ENCODE measurements at regions not wholly inside any gene's neighbourhood (a gene's known extent, or its start where the extent isn't known, plus 50 kb on each side); places are given as distances from the start of the nearest gene placed in this dataset.
"Not testable (repeated sequence)": the region's sequence is repeated elsewhere in the genome, so short reads cannot be mapped to it uniquely, and the experiment has no call there.

DNA sequence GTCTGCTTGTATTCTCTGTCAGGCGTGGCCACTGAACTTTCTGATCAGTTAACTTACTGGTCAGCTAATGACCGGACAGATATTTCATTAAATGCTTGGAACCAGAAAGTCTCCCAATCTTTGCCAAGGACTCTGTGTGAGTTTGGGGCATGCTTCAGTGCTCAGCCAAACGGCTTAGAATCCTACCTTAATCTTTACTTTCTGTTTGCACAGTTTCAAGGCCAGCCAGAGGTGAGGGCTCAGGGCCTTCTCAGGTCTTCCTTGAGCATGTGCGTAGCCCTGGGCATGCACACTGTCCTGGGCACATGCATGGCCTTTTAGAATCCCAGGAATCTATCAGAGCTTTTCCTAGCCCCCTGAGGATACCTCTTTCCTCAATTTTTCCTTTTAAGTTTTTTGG is 230.1 kb downstream of the RAB11FIP4 start:
- H3K4me3 ChIP-seq (ENCODE audit: low read length) = no peak overlapping the region
- H3K36me3 ChIP-seq (ENCODE audit: control insufficient read depth, insufficient read depth, low read length) = no peaks in the 10 kb centered on the region
- H3K9ac ChIP-seq (ENCODE audit: low read length) = no peak overlapping the region
- no peaks in the 10 kb centered on the region for H3K27me3 ChIP-seq (ENCODE audit: control insufficient read depth, insufficient read depth, low read length)
- H3K4me1 ChIP-seq (ENCODE audit: control insufficient read depth, insufficient read depth, low read length) = no peaks in the 10 kb centered on the region
- no peak overlapping the region for H3K27ac ChIP-seq (ENCODE audit: low read depth, low read length)

DNA sequence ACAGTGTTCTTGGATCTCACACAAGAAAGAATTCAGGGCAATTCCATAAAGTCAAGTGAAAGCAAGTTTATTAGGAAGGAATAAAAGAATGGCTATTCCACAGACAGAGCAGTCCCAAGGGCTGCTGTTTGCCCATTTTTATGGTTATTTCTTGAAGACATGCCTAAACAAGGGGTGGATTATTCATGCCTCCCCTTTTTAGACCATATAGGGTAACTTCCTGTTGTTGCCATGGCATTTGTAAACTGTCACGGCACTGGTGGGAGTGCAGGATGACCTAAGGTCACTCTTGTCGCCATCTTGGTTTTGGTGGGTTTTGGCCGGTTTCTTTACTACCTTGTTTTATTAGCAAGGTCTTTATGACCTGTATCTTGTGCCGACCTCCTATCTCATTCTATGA is 219.6 kb downstream of the RAB11FIP4 start:
- not testable (repeated sequence) for H3K4me3 ChIP-seq (ENCODE audit: low read length)

DNA sequence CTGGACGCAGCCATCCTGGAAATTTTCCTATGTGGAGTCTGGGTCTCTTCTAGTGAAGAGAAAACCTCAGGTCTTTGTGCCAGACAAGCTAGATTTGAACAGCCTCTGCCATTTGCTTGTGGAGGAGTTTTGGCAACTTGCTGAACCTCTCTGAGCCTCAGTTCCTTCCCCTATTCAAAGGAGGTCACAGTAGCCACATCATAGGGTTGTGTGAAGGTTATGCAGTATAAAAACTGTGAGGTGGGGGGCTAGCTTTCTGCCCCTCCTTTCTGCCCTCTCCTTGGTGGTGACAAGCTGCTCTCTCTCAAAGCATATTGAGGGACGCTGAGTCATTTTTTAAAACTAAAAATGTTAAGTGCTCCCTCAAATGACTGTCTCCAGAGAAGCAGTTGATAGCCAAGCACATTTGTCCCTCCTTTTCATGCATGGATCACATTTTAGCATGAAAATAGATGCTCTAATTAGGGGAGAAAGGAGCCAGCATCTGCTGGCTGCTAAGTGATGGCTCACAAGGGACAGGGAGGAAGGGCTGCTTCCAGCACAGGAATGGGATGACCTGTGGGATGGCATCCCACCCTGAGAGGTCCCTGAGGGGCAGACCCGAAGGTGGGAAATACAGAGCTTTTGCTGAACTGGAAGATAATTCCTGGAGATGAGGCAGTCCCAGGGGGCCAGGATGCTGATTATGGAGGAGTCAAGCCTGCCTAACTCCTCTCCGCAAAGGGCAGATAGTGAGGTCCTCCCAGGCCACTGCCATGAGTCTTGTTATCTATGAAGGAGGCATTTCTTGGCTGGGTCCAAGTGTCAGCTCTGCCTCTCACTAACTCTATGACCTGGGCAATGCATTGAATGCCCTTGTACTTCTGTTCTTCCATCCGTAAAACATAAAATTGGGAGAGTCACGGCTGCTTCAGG is 218.8 kb downstream of the RAB11FIP4 start:
- Histone ChIP-seq H3K9ac (ENCODE audit: low read length) (no peak overlapping the region), H3K27ac (ENCODE audit: low read depth, low read length) (no peak overlapping the region), H3K36me3 (ENCODE audit: control insufficient read depth, insufficient read depth, low read length) (no peaks in the 10 kb centered on the region), H3K27me3 (ENCODE audit: control insufficient read depth, insufficient read depth, low read length) (no peaks in the 10 kb centered on the region), H3K4me3 (ENCODE audit: low read length) (no peak overlapping the region), H3K4me1 (ENCODE audit: control insufficient read depth, insufficient read depth, low read length) (no peaks in the 10 kb centered on the region)

More for the DNA sequence above, 219.6 kb downstream of the RAB11FIP4 start:
- not testable (repeated sequence) for H3K36me3 ChIP-seq (ENCODE audit: control insufficient read depth, insufficient read depth, low read length); H3K27me3 ChIP-seq (ENCODE audit: control insufficient read depth, insufficient read depth, low read length); H3K27ac ChIP-seq (ENCODE audit: low read depth, low read length); H3K4me1 ChIP-seq (ENCODE audit: control insufficient read depth, insufficient read depth, low read length); H3K9ac ChIP-seq (ENCODE audit: low read length)

DNA sequence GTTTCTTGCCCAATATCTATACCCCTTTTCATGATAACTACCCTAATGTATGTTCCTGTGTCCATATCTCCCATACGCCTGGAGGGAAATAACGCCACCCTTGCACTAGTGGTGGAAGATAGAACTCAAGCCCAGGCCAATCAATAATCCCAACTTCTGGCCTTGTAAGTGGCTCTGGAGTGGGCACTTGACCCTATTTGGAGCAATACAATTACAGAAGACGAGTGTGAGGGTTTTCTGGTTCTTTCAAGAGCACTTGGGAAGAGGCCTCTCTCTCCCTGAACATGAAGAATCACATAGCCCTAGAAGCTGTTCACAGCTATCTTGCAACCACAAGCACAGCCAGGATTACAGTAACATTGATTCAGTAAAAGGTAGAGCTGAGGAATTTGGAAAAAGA is 217.9 kb downstream of the RAB11FIP4 start:
- no peak overlapping the region for H3K27ac ChIP-seq (ENCODE audit: low read depth, low read length)
- no peaks in the 10 kb centered on the region for H3K4me1 ChIP-seq (ENCODE audit: control insufficient read depth, insufficient read depth, low read length)
- H3K9ac ChIP-seq (ENCODE audit: low read length) = no peak overlapping the region
- no peaks in the 10 kb centered on the region for H3K36me3 ChIP-seq (ENCODE audit: control insufficient read depth, insufficient read depth, low read length)
- no peaks in the 10 kb centered on the region for H3K27me3 ChIP-seq (ENCODE audit: control insufficient read depth, insufficient read depth, low read length)
- H3K4me3 ChIP-seq (ENCODE audit: low read length) = no peak overlapping the region

DNA sequence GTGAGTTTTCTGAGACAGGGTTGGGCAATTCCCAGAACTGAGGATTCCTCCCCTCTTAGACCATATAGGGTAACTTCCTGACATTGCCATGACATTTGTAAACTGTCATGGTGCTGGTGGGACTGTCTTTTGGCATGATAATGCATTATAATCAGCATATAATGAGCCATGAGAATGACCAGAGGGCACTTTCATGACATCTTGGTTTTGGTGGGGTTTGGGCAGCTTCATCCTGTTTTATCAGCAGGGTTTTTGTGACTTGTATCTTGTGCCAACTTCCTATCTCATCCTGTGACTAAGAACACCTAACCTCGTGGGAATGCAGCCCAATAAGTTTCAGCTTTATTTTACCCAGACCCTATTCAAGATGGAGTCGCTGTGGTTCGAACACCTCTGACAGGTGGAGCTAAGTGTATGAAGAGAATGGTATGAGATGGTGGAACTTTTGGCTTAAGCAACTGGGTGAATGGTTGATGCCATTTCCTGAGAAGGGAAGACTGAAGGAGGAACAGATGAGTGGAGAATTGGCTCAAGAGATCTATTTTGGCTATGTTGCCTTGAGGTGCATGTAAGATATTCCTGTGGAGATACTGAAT is 217.3 kb downstream of the RAB11FIP4 start:
- H3K4me3 ChIP-seq (ENCODE audit: low read length) = no peak overlapping the region
- H3K36me3 ChIP-seq (ENCODE audit: control insufficient read depth, insufficient read depth, low read length) = no peaks in the 10 kb centered on the region
- H3K27me3 ChIP-seq (ENCODE audit: control insufficient read depth, insufficient read depth, low read length) = no peaks in the 10 kb centered on the region
- H3K9ac ChIP-seq (ENCODE audit: low read length) = no peak overlapping the region
- no peaks in the 10 kb centered on the region for H3K4me1 ChIP-seq (ENCODE audit: control insufficient read depth, insufficient read depth, low read length)
- no peak overlapping the region for H3K27ac ChIP-seq (ENCODE audit: low read depth, low read length)

DNA sequence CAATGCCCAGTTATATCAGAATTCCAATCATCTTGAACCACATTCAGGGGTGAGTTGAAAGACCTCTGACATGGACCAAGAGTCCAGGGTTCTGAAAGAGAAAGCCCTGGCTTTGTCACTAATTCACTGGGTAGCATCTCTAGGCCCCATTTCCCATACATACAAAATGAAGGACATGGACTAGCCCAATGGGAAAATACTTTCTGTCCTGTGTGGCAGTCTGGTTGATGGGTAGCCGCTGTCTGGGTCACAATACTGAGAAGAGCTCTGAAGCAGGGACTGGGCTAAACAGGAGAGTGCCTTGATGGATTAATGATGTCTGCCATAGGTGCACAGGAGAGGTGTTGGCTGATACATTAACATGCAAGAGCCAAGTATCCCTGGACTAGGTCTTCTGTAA is 214.3 kb downstream of the RAB11FIP4 start:
- Histone ChIP-seq H3K4me3 (ENCODE audit: low read length) (no peak overlapping the region), H3K27me3 (ENCODE audit: control insufficient read depth, insufficient read depth, low read length) (no peaks in the 10 kb centered on the region)

DNA sequence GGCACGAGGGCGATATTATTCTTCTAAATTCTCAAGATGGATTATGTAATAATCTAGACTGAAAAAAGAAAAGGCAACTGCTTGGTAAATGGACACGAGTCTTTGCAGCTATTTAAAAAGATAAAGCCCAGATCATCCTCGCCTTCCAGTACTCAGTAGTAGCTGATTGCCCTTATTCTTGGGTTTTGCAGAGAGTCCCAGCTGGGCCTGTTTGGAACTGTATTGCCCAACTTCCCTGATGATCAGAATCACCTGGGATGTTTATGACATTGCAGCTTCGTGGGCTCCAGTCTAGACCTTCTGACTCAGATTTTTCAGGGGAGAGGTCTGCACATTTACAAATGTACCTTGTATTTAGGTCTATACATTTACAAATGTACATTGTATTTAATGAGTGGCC is 213.5 kb downstream of the RAB11FIP4 start:
- Histone ChIP-seq H3K36me3 (ENCODE audit: control insufficient read depth, insufficient read depth, low read length) (no peaks in the 10 kb centered on the region), H3K4me3 (ENCODE audit: low read length) (no peak overlapping the region), H3K4me1 (ENCODE audit: control insufficient read depth, insufficient read depth, low read length) (no peaks in the 10 kb centered on the region), H3K27me3 (ENCODE audit: control insufficient read depth, insufficient read depth, low read length) (no peaks in the 10 kb centered on the region), H3K27ac (ENCODE audit: low read depth, low read length) (no peak overlapping the region), H3K9ac (ENCODE audit: low read length) (no peak overlapping the region)

More for the DNA sequence above, 214.3 kb downstream of the RAB11FIP4 start:
- H3K36me3 ChIP-seq (ENCODE audit: control insufficient read depth, insufficient read depth, low read length) = no peaks in the 10 kb centered on the region
- H3K9ac ChIP-seq (ENCODE audit: low read length) = no peak overlapping the region
- H3K4me1 ChIP-seq (ENCODE audit: control insufficient read depth, insufficient read depth, low read length) = no peaks in the 10 kb centered on the region
- H3K27ac ChIP-seq (ENCODE audit: low read depth, low read length) = no peak overlapping the region

DNA sequence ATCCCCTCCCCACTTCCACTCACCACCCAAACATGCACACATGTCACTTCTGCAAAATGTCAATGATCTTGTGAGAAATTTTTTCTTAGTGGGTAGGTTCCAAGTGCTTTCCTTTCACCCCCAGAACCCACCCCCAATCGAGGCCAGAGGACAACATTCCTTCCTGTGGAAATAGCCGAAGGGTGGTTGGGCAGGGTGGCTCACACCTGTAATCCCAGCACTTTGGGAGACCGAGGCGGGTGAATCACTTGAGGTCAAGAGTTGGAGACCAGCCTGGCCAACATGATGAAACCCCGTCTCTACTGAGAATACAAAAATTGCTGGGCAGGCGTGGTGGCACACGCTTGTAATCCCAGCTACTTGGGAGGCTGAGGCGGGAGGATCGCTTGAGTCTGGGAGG is 208.7 kb downstream of the RAB11FIP4 start:
- H3K27ac ChIP-seq (ENCODE audit: low read depth, low read length); H3K4me3 ChIP-seq (ENCODE audit: low read length); H3K36me3 ChIP-seq (ENCODE audit: control insufficient read depth, insufficient read depth, low read length): not testable (repeated sequence)

DNA sequence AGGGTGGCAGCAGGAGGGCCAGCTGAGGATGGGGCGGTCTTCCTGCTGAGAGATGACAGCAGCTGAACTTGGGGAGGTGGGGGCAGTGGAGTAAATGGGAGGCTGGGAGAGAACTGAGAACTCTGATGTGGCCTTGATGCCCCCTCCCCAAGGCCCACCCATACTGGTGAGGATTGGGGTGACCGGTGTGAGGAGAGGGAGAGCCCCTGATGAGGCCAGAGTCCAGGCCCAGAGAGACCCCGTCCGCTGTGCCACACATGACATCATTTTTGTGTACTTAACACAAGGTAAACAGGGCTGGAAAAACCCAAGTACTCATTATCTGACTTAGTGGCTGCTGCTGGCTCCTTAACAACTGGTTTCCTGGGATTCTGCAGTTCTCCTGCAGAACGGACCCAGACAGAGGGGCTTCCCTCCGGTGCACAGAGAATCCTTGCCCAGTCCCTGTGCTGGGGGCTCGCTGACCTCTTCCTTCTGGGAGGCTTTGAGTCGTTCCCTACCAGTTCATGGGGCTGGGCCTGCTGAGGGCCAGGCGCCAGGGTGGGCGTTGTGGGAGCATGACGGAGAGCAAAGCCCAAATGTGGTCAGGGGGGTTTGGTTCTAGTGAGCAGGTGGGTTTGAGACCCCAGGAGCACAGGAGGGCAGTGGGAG is 207.6 kb downstream of the RAB11FIP4 start:
- Histone ChIP-seq H3K9ac (ENCODE audit: low read length) (no peak overlapping the region), H3K4me3 (ENCODE audit: low read length) (no peak overlapping the region), H3K27ac (ENCODE audit: low read depth, low read length) (no peak overlapping the region), H3K36me3 (ENCODE audit: control insufficient read depth, insufficient read depth, low read length) (no peaks in the 10 kb centered on the region), H3K27me3 (ENCODE audit: control insufficient read depth, insufficient read depth, low read length) (no peaks in the 10 kb centered on the region), H3K4me1 (ENCODE audit: control insufficient read depth, insufficient read depth, low read length) (peaks cover 10% of the 10 kb centered on the region)

More for the DNA sequence above, 208.7 kb downstream of the RAB11FIP4 start:
- not testable (repeated sequence) for H3K27me3 ChIP-seq (ENCODE audit: control insufficient read depth, insufficient read depth, low read length); H3K9ac ChIP-seq (ENCODE audit: low read length)
- peaks cover 10% of the 10 kb centered on the region for H3K4me1 ChIP-seq (ENCODE audit: control insufficient read depth, insufficient read depth, low read length)

DNA sequence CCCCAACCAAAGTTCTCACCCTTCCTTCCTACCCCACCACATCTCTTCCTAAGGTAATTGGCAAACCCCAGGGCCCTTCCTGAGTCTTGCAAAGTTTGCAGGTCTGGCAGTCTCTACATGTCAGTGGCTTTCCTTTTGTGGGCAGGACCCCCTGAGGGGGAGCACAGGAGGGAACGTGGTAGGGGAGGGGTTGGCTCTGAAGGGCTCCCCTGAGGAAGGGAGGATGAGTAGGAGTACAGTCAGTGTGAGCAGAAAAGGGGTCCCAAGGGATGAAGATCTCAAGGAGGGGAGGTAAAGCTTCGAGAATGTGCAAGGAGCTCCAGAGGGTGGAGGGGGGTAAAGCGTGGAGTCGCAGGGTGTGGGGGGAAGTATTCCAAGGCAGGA is 206.9 kb downstream of the RAB11FIP4 start:
- no peak overlapping the region for H3K9ac ChIP-seq (ENCODE audit: low read length)
- H3K4me1 ChIP-seq (ENCODE audit: control insufficient read depth, insufficient read depth, low read length) = peaks cover 10% of the 10 kb centered on the region

DNA sequence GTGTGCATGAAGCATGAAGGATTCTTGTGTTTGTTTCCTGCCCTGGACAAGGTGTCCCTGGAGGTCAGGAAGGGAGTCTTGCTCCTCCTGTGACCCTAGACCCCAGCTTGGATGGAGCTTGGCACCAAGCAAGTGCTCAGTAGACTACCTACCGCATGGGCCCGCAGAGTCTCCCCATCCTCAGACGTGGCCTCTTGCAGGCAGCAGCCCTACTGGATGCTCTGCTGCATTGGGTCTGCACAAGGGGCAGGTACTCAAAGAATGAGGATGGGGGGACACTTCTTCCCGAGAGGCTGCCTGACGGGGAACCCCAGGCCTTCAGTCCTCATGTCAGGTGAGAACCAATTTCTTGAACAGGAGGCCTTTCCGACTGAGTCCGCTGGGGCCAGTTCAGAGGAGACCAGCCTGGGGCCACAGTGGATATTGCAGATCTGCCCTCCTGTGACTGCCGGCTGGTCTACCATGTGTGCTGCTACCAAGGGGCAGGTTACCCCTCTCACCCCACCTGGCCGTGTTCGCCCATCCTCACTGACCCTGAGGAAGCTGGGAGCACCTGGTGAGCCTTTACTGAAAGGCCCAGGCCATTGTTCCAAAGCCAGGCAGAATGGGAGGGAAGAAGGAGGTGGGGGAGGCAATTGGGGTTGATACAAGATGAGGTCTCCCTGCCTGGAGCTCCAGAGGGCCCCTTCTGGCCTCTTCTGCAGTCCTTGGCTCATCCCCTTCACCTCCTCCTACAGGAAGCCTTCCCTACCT is 206.3 kb downstream of the RAB11FIP4 start:
- Histone ChIP-seq H3K27ac (ENCODE audit: low read depth, low read length) (no peak overlapping the region), H3K9ac (ENCODE audit: low read length) (no peak overlapping the region), H3K36me3 (ENCODE audit: control insufficient read depth, insufficient read depth, low read length) (no peaks in the 10 kb centered on the region), H3K4me1 (ENCODE audit: control insufficient read depth, insufficient read depth, low read length) (peaks cover 10% of the 10 kb centered on the region), H3K27me3 (ENCODE audit: control insufficient read depth, insufficient read depth, low read length) (no peaks in the 10 kb centered on the region), H3K4me3 (ENCODE audit: low read length) (no peak overlapping the region)

More for the DNA sequence above, 206.9 kb downstream of the RAB11FIP4 start:
- Histone ChIP-seq H3K27me3 (ENCODE audit: control insufficient read depth, insufficient read depth, low read length) (no peaks in the 10 kb centered on the region), H3K36me3 (ENCODE audit: control insufficient read depth, insufficient read depth, low read length) (no peaks in the 10 kb centered on the region), H3K4me3 (ENCODE audit: low read length) (no peak overlapping the region), H3K27ac (ENCODE audit: low read depth, low read length) (no peak overlapping the region)

Data from rectal smooth muscle tissue (tissue), 1 donor.